Subcutaneous abdominal adipose tissue (tissue), 5 donors: ENCODE measurements at regions not wholly inside any gene's neighbourhood (a gene's known extent, or its start where the extent isn't known, plus 50 kb on each side); places are given as distances from the start of the nearest gene placed in this dataset.

Experiments used
- H3K27ac ChIP-seq: one replicate; pipeline ENCODE4 v1.7.0; 2013; ENCODE audit warnings: low read depth, mild to moderate bottlenecking, inconsistent platforms, low read length, moderate library complexity
- H3K27me3 ChIP-seq, 5 donors: one replicate each; pipeline ENCODE4 v1.7.0; 2013; ENCODE audit warnings: low read length in 5 of 5, inconsistent platforms in 1 of 5; ENCODE audit not compliant: control insufficient read depth in 5 of 5, insufficient read depth in 4 of 5
- H3K36me3 ChIP-seq, 5 donors: one replicate each; pipeline ENCODE4 v1.7.0; 2013; ENCODE audit warnings: low read length in 5 of 5; ENCODE audit not compliant: control insufficient read depth in 5 of 5, insufficient read depth in 5 of 5
- H3K4me1 ChIP-seq, 5 donors: one replicate each; pipeline ENCODE4 v1.7.0; 2013; ENCODE audit warnings: low read length in 5 of 5, mild to moderate bottlenecking in 3 of 5, moderate library complexity in 1 of 5; ENCODE audit not compliant: control insufficient read depth in 5 of 5, insufficient read depth in 5 of 5
- H3K4me3 ChIP-seq, 5 donors: one replicate each; pipeline ENCODE4 v1.7.0; 2013; ENCODE audit warnings: low read length in 5 of 5, low read depth in 1 of 5
- H3K9ac ChIP-seq, 5 donors: one replicate each; pipeline ENCODE4 v1.7.0; 2013; ENCODE audit warnings: low read length in 5 of 5, mild to moderate bottlenecking in 4 of 5, moderate library complexity in 3 of 5
- H3K9me3 ChIP-seq, 5 donors: one replicate each; pipeline ENCODE4 v1.7.0; 2013; ENCODE audit warnings: low read length in 5 of 5; ENCODE audit not compliant: control insufficient read depth in 5 of 5
- donor health status: healthy.
- donor health status: healthy.
- donor health status: healthy.
- donor health status: healthy.
- donor health status: healthy.

GRCh38 chr18:76672627-76673026, 149.7 kb upstream of the ZNF236 start:
- Histone ChIP-seq H3K9ac (no peak overlapping the region), H3K4me3 (no peak overlapping the region), H3K36me3 (no peaks in the 10 kb centered on the region), H3K9me3 (no peaks in the 10 kb centered on the region), H3K4me1 (peaks cover 0 to 9% (median 3%) of the 10 kb centered on the region in 5 donors), H3K27me3 (peaks cover 0 to 7% (median 0%) of the 10 kb centered on the region in 5 donors), H3K27ac (no peak overlapping the region)

GRCh38 chr18:76670564-76671288, 151.6 kb upstream of the ZNF236 start:
- Histone ChIP-seq H3K9me3 (no peaks in the 10 kb centered on the region), H3K4me3 (no peak overlapping the region), H3K36me3 (no peaks in the 10 kb centered on the region), H3K27me3 (peaks cover 0 to 9% (median 0%) of the 10 kb centered on the region in 5 donors), H3K9ac (no peak overlapping the region), H3K27ac (peak overlapping the region; percentile 6), H3K4me1 (peaks cover 0 to 9% (median 3%) of the 10 kb centered on the region in 5 donors)

- H3K36me3 ChIP-seq = no peaks in the 10 kb centered on the region
- no peak overlapping the region for H3K27ac ChIP-seq
- no peak overlapping the region for H3K4me3 ChIP-seq
- H3K4me1 ChIP-seq = peaks cover 0 to 9% (median 3%) of the 10 kb centered on the region in 5 donors
- H3K9ac ChIP-seq = no peak overlapping the region
- peaks cover 0 to 3% (median 0%) of the 10 kb centered on the region in 5 donors for H3K27me3 ChIP-seq
- H3K9me3 ChIP-seq = no peaks in the 10 kb centered on the region
Measured at GRCh38 chr18:76668546-76668945, 153.8 kb upstream of the ZNF236 start.

GRCh38 chr18:76668119-76668518, 154.2 kb upstream of the ZNF236 start:
- Histone ChIP-seq H3K27me3 (peaks cover 0 to 3% (median 0%) of the 10 kb centered on the region in 5 donors), H3K4me1 (peaks cover 0 to 9% (median 3%) of the 10 kb centered on the region in 5 donors), H3K9me3 (no peaks in the 10 kb centered on the region), H3K36me3 (no peaks in the 10 kb centered on the region), H3K9ac (no peak overlapping the region), H3K4me3 (no peak overlapping the region), H3K27ac (no peak overlapping the region)

- Histone ChIP-seq H3K9ac (no peak overlapping the region), H3K9me3 (no peaks in the 10 kb centered on the region), H3K4me1 (peaks cover 0 to 9% (median 3%) of the 10 kb centered on the region in 5 donors), H3K4me3 (no peak overlapping the region), H3K27me3 (peaks cover 0 to 3% (median 0%) of the 10 kb centered on the region in 5 donors), H3K27ac (no peak overlapping the region), H3K36me3 (no peaks in the 10 kb centered on the region)
Measured at GRCh38 chr18:76667603-76668002, 154.8 kb upstream of the ZNF236 start.

GRCh38 chr18:76662626-76663025, 159.7 kb upstream of the ZNF236 start:
- Histone ChIP-seq H3K27me3 (peaks cover 0 to 2% (median 0%) of the 10 kb centered on the region in 5 donors), H3K9me3 (no peaks in the 10 kb centered on the region), H3K4me1 (no peaks in the 10 kb centered on the region), H3K36me3 (no peaks in the 10 kb centered on the region), H3K27ac (no peak overlapping the region), H3K4me3 (no peak overlapping the region), H3K9ac (no peak overlapping the region)

DNA sequence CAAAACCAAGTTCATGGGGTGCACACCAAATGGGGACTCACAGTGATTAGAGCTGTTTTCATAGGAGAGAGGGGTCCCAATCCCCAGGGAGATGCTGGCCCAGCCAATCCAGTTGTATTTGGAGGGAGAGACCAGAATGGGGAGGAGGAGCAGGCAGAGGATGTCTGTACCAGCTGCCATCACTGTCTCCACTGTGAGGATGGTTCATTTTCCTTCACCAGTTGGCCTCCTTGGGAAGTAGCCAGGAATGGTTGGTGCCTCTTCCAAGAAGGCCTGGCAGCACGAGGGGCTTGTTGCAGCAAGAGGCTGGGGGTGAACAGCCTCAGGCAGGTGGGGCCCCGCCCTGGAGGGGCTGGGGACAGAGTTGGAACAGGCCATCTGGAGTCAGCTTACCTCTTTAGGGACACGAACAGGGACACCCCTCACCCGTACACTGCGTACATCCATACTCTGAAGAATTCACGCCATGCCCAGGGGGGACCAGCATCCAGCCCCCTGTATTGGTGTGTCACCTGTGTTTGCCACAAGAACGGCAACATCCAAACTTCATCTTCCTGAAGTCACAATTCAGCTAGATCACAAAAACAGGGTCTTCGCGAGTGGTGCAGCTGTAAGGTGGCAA, 161.7 kb upstream of the ZNF236 start:
- Histone ChIP-seq H3K9me3 (no peaks in the 10 kb centered on the region), H3K27ac (no peak overlapping the region), H3K4me1 (no peaks in the 10 kb centered on the region), H3K36me3 (no peaks in the 10 kb centered on the region), H3K9ac (no peak overlapping the region), H3K27me3 (peaks cover 3 to 6% (median 5%) of the 10 kb centered on the region in 5 donors), H3K4me3 (no peak overlapping the region)

DNA sequence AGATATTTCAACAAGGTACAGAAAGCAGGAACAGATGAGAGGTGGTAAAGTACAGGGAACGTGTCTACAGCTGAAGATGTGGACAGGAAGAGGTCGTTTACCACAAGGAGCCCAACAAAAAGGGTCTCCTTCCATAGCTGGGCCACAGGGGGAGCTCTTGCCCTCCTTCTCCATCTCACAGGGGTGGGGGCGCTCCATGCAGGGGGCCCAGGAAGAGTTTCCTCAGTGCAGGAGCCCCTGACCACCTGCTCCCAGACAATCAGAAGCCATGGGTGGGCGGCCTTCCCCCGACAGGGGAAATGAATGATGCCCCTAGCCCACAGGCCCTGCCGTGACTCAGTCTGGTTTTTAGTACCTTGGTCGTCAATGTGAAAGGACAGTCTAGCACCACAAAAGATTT, 163.6 kb upstream of the ZNF516 start:
- Histone ChIP-seq H3K4me1 (no peaks in the 10 kb centered on the region), H3K36me3 (no peaks in the 10 kb centered on the region), H3K9ac (no peak overlapping the region), H3K9me3 (no peaks in the 10 kb centered on the region), H3K27ac (no peak overlapping the region), H3K27me3 (peaks cover 6 to 20% (median 12%) of the 10 kb centered on the region in 5 donors), H3K4me3 (no peak overlapping the region)

GRCh38 chr18:76657911-76658470, 162.9 kb upstream of the ZNF516 start:
- Histone ChIP-seq H3K9ac (no peak overlapping the region), H3K27me3 (peaks cover 6 to 20% (median 12%) of the 10 kb centered on the region in 5 donors)

More at GRCh38 chr18:76657911-76658470, 162.9 kb upstream of the ZNF516 start:
- no peaks in the 10 kb centered on the region for H3K4me1 ChIP-seq
- no peaks in the 10 kb centered on the region for H3K36me3 ChIP-seq
- H3K9me3 ChIP-seq = no peaks in the 10 kb centered on the region
- H3K27ac ChIP-seq = no peak overlapping the region
- H3K4me3 ChIP-seq = no peak overlapping the region
